ENCODE measurements at regions not wholly inside any gene's neighbourhood (a gene's known extent, or its start where the extent isn't known, plus 50 kb on each side); places are given as distances from the start of the nearest gene placed in this dataset.
A peak's percentile ranks its signal among the peaks of the same experiment; 100 is the strongest.

GRCh38 chr10:123299598-123299997, 145.4 kb downstream of the BUB3 start:
- no peak overlapping the region for H3K27ac ChIP-seq
- H3K79me2 ChIP-seq (ENCODE audit: low read depth), result no peaks in the 10 kb centered on the region
- H2AFZ ChIP-seq (replicated peaks), result no peak overlapping the region
- Mint-ChIP-seq H3K27me3 (ENCODE audit: insufficient read depth, low read depth) (peaks cover 8% of the 10 kb centered on the region), H3K9me3 (peaks cover 13% of the 10 kb centered on the region), H3K27ac (no peak overlapping the region), H3K4me3 (no peak overlapping the region), H3K4me1 (peaks cover 15% of the 10 kb centered on the region), H3K36me3 (no peaks in the 10 kb centered on the region)
- no peak overlapping the region for H3K9ac ChIP-seq
- TF ChIP-seq CTCF (IDR thresholded peaks at IDR 0.05), result no peak
- no peak for TF ChIP-seq EZH2 (IDR thresholded peaks at IDR 0.05)
- TF ChIP-seq EZH2phosphoT487 (IDR thresholded peaks at IDR 0.05), result no peak
- no peaks in the 10 kb centered on the region for H3K36me3 ChIP-seq
- H3K9me3 ChIP-seq (ENCODE audit: low read depth), result peaks cover 7% of the 10 kb centered on the region
- no peaks in the 10 kb centered on the region for H4K20me1 ChIP-seq (ENCODE audit: low read depth)
- no peak overlapping the region for H3K4me3 ChIP-seq
- H3K27me3 ChIP-seq, result no peaks in the 10 kb centered on the region
- H3K4me1 ChIP-seq, result peaks cover 18% of the 10 kb centered on the region
- H3K4me2 ChIP-seq, result no peak overlapping the region
- no peaks in the 10 kb centered on the region for H3F3A ChIP-seq (ENCODE audit: low read depth)
- no peak for DNase-seq (ENCODE audit: low spot score)

DNA sequence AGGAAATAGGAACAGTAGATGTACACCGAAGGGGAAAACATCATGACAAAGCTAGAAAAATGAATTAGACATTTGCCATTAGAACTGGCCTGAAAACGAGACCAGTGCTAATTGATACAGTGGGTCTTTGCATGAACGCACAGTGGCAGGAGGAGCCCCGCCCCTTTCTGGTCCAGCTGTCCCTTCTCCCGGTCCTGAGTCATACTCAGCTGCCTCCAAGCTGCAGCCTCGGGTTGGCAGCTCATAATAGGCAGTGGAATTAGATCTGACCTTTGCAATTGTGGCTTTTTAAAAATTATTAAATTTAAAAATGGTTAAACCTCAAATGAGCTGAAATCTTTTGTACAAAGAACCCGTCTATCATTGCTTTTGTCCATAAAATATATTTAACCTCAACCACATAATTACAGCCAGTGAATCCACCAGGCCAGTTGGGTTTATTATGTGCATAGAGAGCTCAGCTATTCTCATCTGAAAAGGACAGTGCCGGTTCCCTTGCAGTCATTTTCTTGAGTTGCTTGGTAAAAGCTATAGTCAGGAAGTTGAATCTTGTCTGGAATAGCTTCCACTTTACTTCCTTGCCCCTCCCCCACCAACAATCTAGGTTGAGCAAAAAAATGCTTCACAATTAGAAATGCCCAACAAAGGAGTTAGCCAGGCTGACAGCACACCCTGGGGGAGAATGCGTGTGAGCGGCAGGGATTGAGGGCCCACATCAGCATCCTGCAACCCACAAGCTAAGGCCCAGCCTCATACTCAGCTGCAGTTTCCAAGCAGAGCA, 147.1 kb downstream of the BUB3 start:
- no peak overlapping the region for H3K9ac ChIP-seq
- no peak overlapping the region for H3K4me3 Mint-ChIP-seq
- H3K4me1 Mint-ChIP-seq, result peaks cover 15% of the 10 kb centered on the region
- peaks cover 6% of the 10 kb centered on the region for H3F3A ChIP-seq (ENCODE audit: low read depth)
- no peaks in the 10 kb centered on the region for H3K36me3 Mint-ChIP-seq
- no peaks in the 10 kb centered on the region for H3K27me3 ChIP-seq
- peaks cover 6% of the 10 kb centered on the region for H3K27me3 Mint-ChIP-seq (ENCODE audit: insufficient read depth, low read depth)
- H3K4me2 ChIP-seq, result no peak overlapping the region
- no peaks in the 10 kb centered on the region for H4K20me1 ChIP-seq (ENCODE audit: low read depth)
- H3K9me3 ChIP-seq (ENCODE audit: low read depth), result peaks cover 7% of the 10 kb centered on the region
- no peak overlapping the region for H3K27ac ChIP-seq
- DNase-seq (ENCODE audit: low spot score), result peak; percentile 41
- H3K4me1 ChIP-seq, result peaks cover 26% of the 10 kb centered on the region
- TF ChIP-seq CTCF (IDR thresholded peaks at IDR 0.05), result no peak
- no peak for TF ChIP-seq EZH2phosphoT487 (IDR thresholded peaks at IDR 0.05)
- no peak for TF ChIP-seq EZH2 (IDR thresholded peaks at IDR 0.05)
- peaks cover 13% of the 10 kb centered on the region for H3K9me3 Mint-ChIP-seq
- H3K36me3 ChIP-seq, result no peaks in the 10 kb centered on the region
- H3K79me2 ChIP-seq (ENCODE audit: low read depth), result no peaks in the 10 kb centered on the region
- H3K27ac Mint-ChIP-seq, result no peak overlapping the region
- H2AFZ ChIP-seq (replicated peaks), result no peak overlapping the region
- no peak overlapping the region for H3K4me3 ChIP-seq

GRCh38 chr10:123303581-123304337, 149.6 kb downstream of the BUB3 start:
- Mint-ChIP-seq H3K4me3 (no peak overlapping the region), H3K9me3 (peaks cover 13% of the 10 kb centered on the region), H3K36me3 (no peaks in the 10 kb centered on the region), H3K4me1 (peaks cover 15% of the 10 kb centered on the region), H3K27me3 (ENCODE audit: insufficient read depth, low read depth) (peaks cover 6% of the 10 kb centered on the region), H3K27ac (no peak overlapping the region)
- H3K4me2 ChIP-seq, result no peak overlapping the region
- no peak overlapping the region for H2AFZ ChIP-seq (replicated peaks)
- peaks cover 7% of the 10 kb centered on the region for H3K9me3 ChIP-seq (ENCODE audit: low read depth)
- no peak overlapping the region for H3K27ac ChIP-seq
- no peaks in the 10 kb centered on the region for H3K27me3 ChIP-seq
- no peaks in the 10 kb centered on the region for H3K79me2 ChIP-seq (ENCODE audit: low read depth)
- H4K20me1 ChIP-seq (ENCODE audit: low read depth), result no peaks in the 10 kb centered on the region
- H3K4me3 ChIP-seq, result no peak overlapping the region
- H3K9ac ChIP-seq, result no peak overlapping the region
- peaks cover 26% of the 10 kb centered on the region for H3K4me1 ChIP-seq
- DNase-seq (ENCODE audit: low spot score), result no peak
- no peaks in the 10 kb centered on the region for H3K36me3 ChIP-seq
- TF ChIP-seq CTCF (IDR thresholded peaks at IDR 0.05), result no peak
- TF ChIP-seq EZH2phosphoT487 (IDR thresholded peaks at IDR 0.05), result no peak
- TF ChIP-seq EZH2 (IDR thresholded peaks at IDR 0.05), result no peak
- H3F3A ChIP-seq (ENCODE audit: low read depth), result peaks cover 6% of the 10 kb centered on the region

All from neural progenitor cell (in vitro differentiated cells).